COLO668 (cell line): ENCODE measurements at regions not wholly inside any gene's neighbourhood (a gene's known extent, or its start where the extent isn't known, plus 50 kb on each side); places are given as distances from the start of the nearest gene placed in this dataset.

Experiments used
- DNase-seq: peaks from one replicate; lab custom pipeline; 2025; ENCODE audit not compliant: unreplicated experiment; lab: John Stamatoyannopoulos, UW

DNA sequence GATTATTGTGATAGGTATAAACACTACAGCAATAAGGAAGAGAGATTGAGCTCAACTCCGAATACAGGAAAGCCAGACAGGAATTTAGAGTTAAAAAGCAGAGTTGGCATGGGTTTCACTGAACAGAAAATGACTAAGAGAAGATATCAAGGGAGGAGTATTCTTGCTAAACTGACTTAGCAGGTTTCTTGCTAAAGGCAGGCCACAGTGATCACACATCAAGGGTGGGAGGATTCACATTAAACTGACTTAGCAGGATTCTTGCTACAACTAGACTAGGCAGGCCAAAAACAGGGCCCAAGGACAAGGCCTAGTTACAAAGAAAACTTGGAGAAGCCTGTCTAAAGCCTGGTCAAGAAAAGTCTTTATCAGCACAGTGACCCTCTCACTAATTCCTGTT lies 195.1 kb downstream of the MAGEB5 start:
- DNase-seq: no peak

DNA sequence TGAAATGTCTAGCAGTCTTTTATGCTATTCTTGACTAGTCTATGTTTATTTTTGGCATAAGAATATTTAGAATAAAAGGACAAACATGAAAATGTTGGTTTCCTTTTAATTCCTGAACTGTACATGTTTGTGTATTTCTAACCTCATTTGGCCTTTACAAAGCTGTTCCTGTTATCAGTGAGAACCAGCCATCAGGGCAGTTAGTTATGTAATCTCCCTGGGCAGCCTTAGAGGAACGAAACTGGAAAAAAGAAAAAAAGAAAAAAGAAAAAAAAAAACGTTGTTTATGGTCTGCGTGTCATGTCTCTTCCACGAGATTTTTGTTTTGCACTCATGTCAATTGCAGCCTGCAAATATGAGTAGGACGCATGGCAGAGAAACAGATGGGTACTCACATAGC lies 193.7 kb downstream of the MAGEB5 start:
- no peak for DNase-seq

- DNase-seq: no peak
These were observed 171.9 kb downstream of the MAGEB5 start for GRCh38 chrX:26387906-26388305.

DNA sequence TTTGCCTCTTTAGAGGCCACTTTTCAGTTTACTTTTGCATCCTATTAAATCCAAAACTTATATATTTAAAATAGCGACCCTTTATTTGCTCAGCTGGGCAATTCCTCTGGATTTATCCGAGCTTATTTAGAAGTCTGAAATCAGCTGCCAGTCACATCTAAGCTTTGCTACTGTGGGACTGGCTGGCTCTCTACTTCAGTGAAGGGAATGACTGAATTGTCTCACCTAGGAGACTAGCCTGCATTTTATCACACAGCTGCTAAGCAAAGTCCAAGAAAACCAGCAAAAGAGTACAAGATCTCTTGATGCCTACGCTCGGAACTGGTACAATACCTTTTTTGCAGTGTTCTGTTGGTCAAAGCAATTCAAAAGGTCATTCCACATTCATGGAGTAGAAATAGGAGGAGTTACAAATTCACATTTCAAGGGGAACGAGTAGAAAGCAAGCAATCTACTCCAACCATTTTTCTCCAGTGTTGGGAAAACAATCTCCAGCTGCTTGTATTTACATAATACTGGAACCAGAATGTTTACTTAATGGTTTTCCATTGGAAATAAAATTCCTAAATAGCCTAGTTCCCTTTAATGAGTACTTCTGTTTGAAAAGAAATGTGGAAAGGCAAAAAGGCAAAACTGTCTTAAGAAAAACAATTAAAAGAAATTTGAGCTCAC lies 160.2 kb downstream of the MAGEB5 start:
- DNase-seq: no peak

- DNase-seq: no peak
These were observed 159.4 kb downstream of the MAGEB5 start for GRCh38 chrX:26375346-26375745.

DNA sequence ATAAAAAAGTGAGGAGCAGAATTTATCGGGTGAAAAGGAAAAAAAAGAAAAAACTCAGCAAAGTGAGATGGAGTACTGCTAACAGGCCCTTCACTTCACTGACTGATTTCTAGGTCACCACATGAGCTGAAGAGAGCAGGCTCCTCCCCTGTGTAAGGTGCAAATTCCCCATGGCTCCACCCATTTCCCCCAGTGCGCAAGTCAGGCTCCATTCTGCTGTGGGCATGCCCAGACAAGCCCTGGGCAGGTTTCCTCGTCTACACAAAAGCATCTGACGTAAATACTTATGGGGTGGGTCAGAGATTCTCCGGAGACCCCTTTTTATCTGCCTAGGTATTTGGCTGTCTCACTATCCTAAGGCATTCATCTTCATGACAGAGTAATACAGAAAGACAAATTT lies 157.9 kb downstream of the MAGEB5 start:
- no peak for DNase-seq

- no peak for DNase-seq
These were observed 137.0 kb downstream of the MAGEB5 start for GRCh38 chrX:26352891-26353430.

DNA sequence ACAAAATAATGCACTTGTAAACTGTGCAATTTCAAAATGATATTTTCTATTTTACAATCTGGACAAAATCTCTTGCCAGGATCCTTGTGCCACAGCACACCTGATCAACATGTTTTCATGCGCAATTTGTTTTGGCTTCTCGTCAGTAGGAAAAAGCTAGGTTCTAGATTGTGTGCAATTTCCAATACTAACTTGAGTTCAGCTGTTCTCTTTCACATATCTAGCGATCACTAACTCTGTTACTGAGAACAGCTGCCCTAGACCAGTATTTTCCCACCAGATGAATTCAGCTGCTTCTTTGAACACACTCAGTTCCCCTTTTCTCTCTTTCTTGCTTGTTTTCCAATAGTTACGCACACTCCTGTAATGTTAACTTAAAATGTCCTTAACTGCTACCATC lies 131.2 kb downstream of the MAGEB5 start:
- no peak for DNase-seq

DNA sequence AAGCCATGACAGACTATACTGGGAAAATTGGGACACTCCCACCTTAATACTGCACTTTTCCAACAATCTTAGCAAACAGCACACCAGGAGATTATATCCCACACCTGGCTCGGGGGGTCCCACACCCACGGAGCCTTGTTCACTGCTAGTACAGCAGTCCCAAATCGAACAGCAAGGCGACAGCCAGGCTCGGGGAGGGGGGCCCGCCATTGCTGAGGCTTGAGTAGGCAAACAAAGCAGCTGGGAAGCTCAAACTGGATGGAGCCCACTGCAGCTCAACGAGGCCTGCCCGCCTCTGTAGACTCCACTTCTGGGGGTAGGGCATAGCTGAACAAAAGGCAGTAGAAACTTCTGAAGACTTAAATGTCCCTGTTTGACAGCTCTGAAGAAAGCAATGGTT lies 118.3 kb downstream of the MAGEB5 start:
- DNase-seq: no peak

DNA sequence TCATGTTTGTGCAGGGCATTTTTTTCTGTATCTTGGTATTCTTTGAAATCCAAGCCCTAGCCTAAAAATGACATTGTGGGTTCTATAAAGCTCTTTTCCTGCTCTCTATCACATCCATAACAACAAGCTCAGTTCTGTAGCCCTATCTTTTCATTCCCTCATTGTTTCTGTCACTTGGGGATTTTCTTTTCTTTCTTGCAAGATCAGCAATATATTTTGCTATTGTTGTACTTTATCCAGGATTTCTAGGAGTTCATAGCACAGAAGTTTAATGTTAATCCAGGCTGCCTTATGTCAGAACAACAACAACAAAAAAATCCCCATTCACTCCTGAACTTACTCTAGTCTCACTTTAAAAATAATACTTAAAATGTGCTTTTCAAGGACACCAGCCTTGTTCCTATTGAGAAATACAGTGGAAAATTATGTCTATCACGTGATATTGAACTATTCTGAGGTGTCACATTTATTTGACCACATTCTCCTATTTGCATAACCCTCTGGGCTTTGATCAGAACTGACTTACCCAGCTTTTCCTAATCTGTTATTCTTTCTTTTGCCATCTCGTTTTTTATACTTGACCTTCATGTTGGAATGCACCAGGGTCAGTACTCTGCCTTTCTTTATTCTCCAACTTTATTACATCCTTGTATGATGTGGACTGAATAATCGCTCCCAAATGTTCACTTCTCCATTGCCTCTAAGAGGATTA lies 112.8 kb downstream of the MAGEB5 start:
- DNase-seq: no peak

GRCh38 chrX:26309262-26309661 lies 93.3 kb downstream of the MAGEB5 start:
- no peak for DNase-seq

- no peak for DNase-seq
These were observed 79.5 kb downstream of the MAGEB5 start for GRCh38 chrX:26295425-26295824.

GRCh38 chrX:26286836-26287235 lies 70.9 kb downstream of the MAGEB5 start:
- DNase-seq: no peak
